SK-N-SH (cell line): ENCODE measurements at regions not wholly inside any gene's neighbourhood (a gene's known extent, or its start where the extent isn't known, plus 50 kb on each side); places are given as distances from the start of the nearest gene placed in this dataset.

Experiments
- MAX ChIP-seq: IDR thresholded peaks from 2 replicates; pipeline ENCODE4 v1.4.0; 2012; ENCODE audit warnings: low read depth
- RAD21 ChIP-seq: IDR thresholded peaks from 2 replicates; pipeline ENCODE4 v1.6.1; 2012; ENCODE audit warnings: mild to moderate bottlenecking, low read length

- TF ChIP-seq MAX: no peak
- TF ChIP-seq RAD21: peak; percentile 16; the same call in 1 of the 2 replicates
These were observed 221.5 kb downstream of the TSN start for GRCh38 chr2:121976926-121977325.
